Endothelial cell (in vitro differentiated cells): ENCODE measurements at regions not wholly inside any gene's neighbourhood (a gene's known extent, or its start where the extent isn't known, plus 50 kb on each side); places are given as distances from the start of the nearest gene placed in this dataset.
"Not testable (repeated sequence)": the region's sequence is repeated elsewhere in the genome, so short reads cannot be mapped to it uniquely, and the experiment has no call there.

Experiments used
- DNase-seq: peaks from one replicate; pipeline ENCODE4 v3.0.0; 2021; ENCODE audit warnings: low spot score
- H3K27ac Mint-ChIP-seq: one replicate; pipeline ENCODE4 v1.8.0; 2021; ENCODE audit warnings: mixed read lengths, inconsistent platforms; ENCODE audit not compliant: unreplicated experiment
- H3K27me3 Mint-ChIP-seq: one replicate; pipeline ENCODE4 v1.8.0; 2021; ENCODE audit warnings: mild to moderate bottlenecking, moderate library complexity, mixed read lengths, inconsistent platforms; ENCODE audit not compliant: unreplicated experiment
- H3K36me3 Mint-ChIP-seq: one replicate; pipeline ENCODE4 v1.8.0; 2021; ENCODE audit warnings: mild to moderate bottlenecking, low read depth, mixed read lengths, inconsistent platforms; ENCODE audit not compliant: unreplicated experiment
- H3K4me1 Mint-ChIP-seq: one replicate; pipeline ENCODE4 v1.8.0; 2021; ENCODE audit warnings: mild to moderate bottlenecking, mixed read lengths, inconsistent platforms; ENCODE audit not compliant: unreplicated experiment
- H3K4me3 Mint-ChIP-seq: one replicate; pipeline ENCODE4 v1.8.0; 2021; ENCODE audit warnings: mild to moderate bottlenecking, mixed read lengths, inconsistent platforms; ENCODE audit not compliant: unreplicated experiment
- H3K9me3 Mint-ChIP-seq: one replicate; pipeline ENCODE4 v1.8.0; 2021; ENCODE audit warnings: mixed read lengths, inconsistent platforms; ENCODE audit not compliant: unreplicated experiment
- TF ChIP-seq, protein P1 (sequence below): fragments of 200-600 bp; sonication (generic); IDR thresholded peaks from one replicate; pipeline ENCODE4 v1.5.0; 2021; ENCODE audit warnings: antibody characterized with exemption; ENCODE audit not compliant: unreplicated experiment

DNA sequence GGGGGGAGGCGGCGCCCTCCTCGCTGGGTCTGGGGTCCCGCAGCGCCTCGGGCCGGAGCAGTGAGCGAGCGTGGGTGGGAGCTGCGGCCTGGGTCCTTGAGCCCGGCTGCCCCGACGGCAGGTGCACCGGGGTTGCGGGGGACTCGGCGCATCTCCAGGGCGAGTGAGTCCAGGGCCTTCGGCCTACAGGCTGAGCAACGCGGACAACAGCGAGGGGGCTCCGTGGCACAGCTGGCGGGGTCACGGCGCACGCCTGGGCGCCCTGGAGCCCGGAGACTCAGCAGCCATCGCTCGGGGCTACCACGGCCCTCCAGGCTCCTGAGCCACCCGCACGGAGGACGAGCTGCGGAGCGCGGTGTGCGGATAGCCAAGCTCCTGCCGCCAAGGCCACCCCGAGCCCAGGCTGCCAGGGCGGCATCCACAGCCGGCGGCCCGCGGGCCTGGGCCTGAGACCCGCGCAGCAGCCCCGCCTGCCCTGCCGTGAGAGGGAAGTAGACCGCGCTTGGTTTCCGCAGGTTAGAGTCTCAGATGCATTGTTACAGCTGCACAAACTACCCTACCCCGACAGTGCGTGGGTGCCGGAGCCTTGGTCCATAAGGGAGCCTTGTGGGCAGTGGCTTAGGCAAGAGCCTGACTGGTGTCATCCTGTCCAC lies 253.9 kb upstream of the SGCG start:
- Mint-ChIP-seq H3K27ac (no peak overlapping the region), H3K36me3 (peaks cover 4% of the 10 kb centered on the region), H3K4me1 (peaks cover 8% of the 10 kb centered on the region), H3K9me3 (no peaks in the 10 kb centered on the region), H3K4me3 (peak overlapping the region; percentile 37), H3K27me3 (peaks cover 13% of the 10 kb centered on the region)
- TF ChIP-seq, protein P1, sequence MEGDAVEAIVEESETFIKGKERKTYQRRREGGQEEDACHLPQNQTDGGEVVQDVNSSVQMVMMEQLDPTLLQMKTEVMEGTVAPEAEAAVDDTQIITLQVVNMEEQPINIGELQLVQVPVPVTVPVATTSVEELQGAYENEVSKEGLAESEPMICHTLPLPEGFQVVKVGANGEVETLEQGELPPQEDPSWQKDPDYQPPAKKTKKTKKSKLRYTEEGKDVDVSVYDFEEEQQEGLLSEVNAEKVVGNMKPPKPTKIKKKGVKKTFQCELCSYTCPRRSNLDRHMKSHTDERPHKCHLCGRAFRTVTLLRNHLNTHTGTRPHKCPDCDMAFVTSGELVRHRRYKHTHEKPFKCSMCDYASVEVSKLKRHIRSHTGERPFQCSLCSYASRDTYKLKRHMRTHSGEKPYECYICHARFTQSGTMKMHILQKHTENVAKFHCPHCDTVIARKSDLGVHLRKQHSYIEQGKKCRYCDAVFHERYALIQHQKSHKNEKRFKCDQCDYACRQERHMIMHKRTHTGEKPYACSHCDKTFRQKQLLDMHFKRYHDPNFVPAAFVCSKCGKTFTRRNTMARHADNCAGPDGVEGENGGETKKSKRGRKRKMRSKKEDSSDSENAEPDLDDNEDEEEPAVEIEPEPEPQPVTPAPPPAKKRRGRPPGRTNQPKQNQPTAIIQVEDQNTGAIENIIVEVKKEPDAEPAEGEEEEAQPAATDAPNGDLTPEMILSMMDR, result no peak
- no peak for DNase-seq

DNA sequence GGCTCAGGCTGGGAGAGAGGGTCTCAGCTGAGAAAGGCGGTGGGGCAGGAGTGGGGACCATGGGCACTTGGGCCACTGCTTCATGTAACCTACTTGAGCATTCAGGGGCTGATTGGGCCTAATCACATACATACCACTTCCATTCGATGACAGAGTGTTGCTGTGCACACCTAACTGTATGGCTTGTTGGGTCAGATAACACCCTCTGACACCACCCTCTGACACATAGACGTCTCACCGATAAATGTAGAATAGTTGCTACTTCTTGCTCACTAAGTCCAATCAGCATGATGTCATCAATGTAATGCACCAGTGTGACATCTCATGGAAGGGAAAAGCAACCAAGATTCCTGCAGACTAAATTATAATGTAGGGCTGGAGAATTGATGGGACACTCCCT lies 252.9 kb upstream of the SGCG start:
- H3K4me1 Mint-ChIP-seq, H3K27ac Mint-ChIP-seq, H3K36me3 Mint-ChIP-seq, H3K4me3 Mint-ChIP-seq, H3K9me3 Mint-ChIP-seq, DNase-seq: not testable (repeated sequence)
- peaks cover 15% of the 10 kb centered on the region for H3K27me3 Mint-ChIP-seq

DNA sequence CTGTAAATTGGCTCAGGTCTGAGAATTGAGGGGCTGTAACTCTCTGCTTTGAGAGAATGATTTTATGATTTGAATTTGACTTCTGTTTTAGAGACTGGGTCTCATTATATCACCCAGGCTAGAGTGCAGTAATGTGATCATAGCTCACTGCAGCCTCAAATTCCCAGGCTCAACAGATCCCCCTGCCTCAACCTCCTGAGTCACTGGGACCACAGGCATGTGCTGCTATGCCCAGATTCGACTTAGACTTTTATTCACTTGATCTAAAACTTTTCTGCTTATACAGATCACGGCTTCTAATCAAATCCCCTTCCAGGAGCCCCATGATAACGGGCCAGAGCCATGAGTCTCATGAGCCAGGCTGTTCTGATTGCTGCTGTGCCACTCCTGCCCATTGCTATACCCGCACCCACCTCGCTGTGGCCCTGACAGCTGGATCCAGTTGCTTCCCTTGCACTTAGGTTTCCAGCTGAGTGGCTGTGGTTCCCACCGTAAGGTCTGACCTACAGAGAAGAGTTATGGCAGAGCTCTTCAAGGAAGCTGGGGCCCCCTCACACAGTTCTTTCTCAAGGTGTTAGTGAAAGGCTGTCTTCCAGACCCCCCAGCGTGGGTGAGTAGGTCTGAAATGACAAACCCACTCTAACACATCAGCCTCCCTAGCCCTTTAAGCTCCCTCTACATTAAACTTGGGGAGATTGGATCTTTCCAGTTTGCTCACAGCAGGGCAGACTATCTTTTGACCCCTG lies 251.2 kb upstream of the SGCG start:
- Mint-ChIP-seq H3K27ac (no peak overlapping the region), H3K27me3 (peaks cover 15% of the 10 kb centered on the region), H3K36me3 (peaks cover 4% of the 10 kb centered on the region), H3K4me1 (peaks cover 8% of the 10 kb centered on the region), H3K4me3 (peak overlapping the region; percentile 4), H3K9me3 (no peaks in the 10 kb centered on the region)
- no peak for DNase-seq
- TF ChIP-seq, protein P1, result no peak

DNA sequence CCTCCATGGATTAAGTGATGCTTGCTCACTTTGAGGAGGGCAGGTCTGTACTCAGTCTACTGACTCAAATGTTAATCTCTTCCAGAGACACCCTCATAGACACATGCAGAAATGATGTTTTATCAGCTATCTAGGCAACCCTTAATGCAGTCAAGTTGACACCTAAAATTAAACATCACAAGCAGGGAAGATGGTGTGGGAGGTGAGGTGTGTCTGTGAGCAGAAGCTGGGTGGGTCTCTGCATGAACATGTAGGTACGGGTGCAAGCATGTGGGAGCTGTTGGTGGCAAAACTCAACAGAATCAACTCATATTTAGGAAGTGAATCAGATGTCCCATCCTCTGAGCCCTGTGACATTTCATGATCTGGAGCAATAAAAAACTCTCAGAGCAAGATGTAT lies 249.2 kb upstream of the SGCG start:
- TF ChIP-seq, protein P1, result no peak
- DNase-seq, result no peak
- H3K27me3 Mint-ChIP-seq, result peaks cover 11% of the 10 kb centered on the region
- no peaks in the 10 kb centered on the region for H3K9me3 Mint-ChIP-seq
- H3K4me3 Mint-ChIP-seq, result no peak overlapping the region
- H3K4me1 Mint-ChIP-seq, result peaks cover 4% of the 10 kb centered on the region
- no peak overlapping the region for H3K27ac Mint-ChIP-seq
- peaks cover 4% of the 10 kb centered on the region for H3K36me3 Mint-ChIP-seq

DNA sequence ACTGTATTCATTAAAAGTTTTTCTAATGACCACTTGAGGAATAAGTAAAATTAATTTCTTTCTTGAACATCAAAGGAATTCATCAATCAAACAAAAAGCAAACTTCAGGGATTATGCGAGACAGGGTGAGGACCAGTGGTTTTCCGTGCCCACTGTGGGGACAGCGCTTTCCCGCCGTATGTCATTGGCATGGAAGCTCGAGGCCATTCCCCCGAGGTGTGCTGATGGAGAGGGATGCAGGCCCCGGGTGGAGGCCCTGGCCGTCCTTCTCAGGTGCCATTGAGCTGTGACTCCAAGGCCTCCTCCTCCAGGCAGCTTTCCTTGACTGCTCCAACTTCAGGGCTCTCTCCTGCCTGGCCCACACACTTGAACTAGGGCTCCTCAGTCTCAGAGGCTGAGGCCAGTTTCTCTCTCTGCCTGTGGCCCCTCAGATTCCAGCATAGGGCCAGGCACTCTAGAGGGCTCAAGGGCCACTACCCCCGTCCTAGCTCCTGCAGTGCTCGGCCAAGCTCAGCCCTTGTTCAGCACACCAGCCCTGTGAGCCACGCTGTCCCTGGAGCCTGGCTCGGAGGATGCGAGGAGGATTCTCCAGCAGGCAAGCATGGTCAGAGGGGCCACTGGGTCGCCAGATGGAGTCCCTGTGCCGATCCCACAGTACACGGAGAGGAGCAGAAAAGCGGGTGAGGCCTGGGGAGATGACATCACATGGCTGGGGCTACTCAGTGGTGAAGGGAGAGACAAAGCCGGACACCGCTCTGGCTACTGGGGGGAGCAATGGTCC lies 248.0 kb upstream of the SGCG start:
- DNase-seq, H3K27me3 Mint-ChIP-seq, H3K27ac Mint-ChIP-seq, H3K36me3 Mint-ChIP-seq, H3K4me3 Mint-ChIP-seq, H3K4me1 Mint-ChIP-seq, H3K9me3 Mint-ChIP-seq: not testable (repeated sequence)
